ENCODE measurements at regions not wholly inside any gene's neighbourhood (a gene's known extent, or its start where the extent isn't known, plus 50 kb on each side); places are given as distances from the start of the nearest gene placed in this dataset.

- TF ChIP-seq CTCF (IDR thresholded peaks at IDR 0.05 in 4 of 5, conservative IDR thresholded peaks at IDR 0.05 in 1 of 5) (no peak), POLR2A (IDR thresholded peaks at IDR 0.05) (no peak)
These were observed 63.5 kb upstream of the FDX1 start for GRCh38 chr11:110366291-110366690.
